Ishikawa (cell line): ENCODE measurements at regions not wholly inside any gene's neighbourhood (a gene's known extent, or its start where the extent isn't known, plus 50 kb on each side); places are given as distances from the start of the nearest gene placed in this dataset.

Source experiments
- CEBPB ChIP-seq: IDR thresholded peaks from 2 replicates; pipeline ENCODE4 v1.6.1; 2012
- CREB1 ChIP-seq: IDR thresholded peaks from 2 replicates; pipeline ENCODE4 v1.6.1; 2012; ENCODE audit warnings: low read depth
- EP300 ChIP-seq: IDR thresholded peaks from 2 replicates; pipeline ENCODE4 v1.6.1; 2012; ENCODE audit warnings: borderline replicate concordance
- NFIC ChIP-seq: IDR thresholded peaks from 2 replicates; pipeline ENCODE4 v1.6.1; 2012
- RAD21 ChIP-seq: IDR thresholded peaks from 2 replicates; pipeline ENCODE4 v1.6.1; 2012; ENCODE audit warnings: low read depth
- ZBTB7A ChIP-seq: IDR thresholded peaks from 2 replicates; pipeline ENCODE4 v1.6.1; 2012; ENCODE audit warnings: low read depth

DNA sequence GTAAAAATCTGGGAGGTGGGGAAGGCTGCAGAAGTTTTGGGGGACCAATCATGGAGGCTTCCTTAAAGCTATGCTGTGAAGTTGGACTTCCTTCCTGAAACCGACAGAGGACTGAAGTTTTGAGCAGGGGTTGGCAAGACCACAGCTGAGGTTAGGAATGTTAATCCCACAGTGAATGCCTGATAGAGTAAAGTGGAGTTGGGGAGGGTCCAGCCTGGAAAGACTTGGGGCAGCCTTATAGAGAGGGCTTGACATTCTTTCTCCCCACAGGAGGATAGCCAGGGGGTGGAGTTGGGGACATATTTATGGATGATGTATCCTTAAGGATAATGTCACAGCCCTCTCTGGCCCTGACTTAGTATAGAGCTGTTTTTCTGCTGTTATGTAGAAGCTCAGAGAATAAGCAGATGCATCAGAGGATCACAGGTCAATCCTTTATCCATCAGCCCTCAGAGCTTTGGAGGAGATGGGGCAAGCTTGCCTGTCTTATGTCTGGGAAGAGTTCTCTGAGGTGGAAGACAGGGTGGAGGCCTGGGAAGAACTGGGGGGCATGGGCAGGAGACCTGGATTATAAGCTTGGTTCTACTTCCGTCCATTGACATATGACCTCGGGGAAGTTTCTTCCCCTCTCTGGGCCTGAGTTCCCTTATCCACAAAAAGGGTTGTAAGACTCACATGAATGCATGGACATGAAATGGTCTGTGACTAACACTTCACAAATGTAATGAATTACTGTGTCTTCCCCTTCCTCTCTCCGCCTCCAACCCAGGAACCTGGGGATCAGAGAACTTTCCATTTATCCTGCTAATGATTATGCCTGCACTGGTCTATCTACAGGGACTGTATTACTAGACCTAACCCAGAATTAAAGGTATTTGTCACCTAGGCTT, 317.8 kb downstream of the MIAT start:
- no peak for TF ChIP-seq ZBTB7A
- no peak for TF ChIP-seq RAD21
- no peak for TF ChIP-seq NFIC
- TF ChIP-seq CREB1, result no peak
- TF ChIP-seq EP300, result no peak
- no peak for TF ChIP-seq CEBPB
